ENCODE measurements at regions not wholly inside any gene's neighbourhood (a gene's known extent, or its start where the extent isn't known, plus 50 kb on each side); places are given as distances from the start of the nearest gene placed in this dataset.

DNA sequence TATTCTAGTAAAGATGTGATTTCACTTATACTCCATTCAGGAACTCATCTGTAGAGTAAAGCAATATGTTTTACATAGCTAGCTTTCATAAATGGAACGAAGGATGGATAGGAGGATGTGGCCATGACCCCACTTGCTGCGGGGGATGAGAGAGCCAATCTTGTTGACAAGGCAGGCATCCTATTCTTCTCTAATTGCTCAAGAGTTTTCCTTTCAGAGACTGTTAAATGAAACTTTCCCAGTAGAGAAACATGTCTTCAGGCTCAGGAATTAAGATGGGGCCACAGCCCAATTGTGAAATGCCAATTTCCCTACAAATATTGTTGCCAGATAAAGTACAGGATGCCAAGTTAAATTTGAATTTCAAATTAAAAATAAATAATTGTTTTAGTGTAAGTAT lies 196.2 kb upstream of the TUT7 start:
- TF ChIP-seq, protein P1, sequence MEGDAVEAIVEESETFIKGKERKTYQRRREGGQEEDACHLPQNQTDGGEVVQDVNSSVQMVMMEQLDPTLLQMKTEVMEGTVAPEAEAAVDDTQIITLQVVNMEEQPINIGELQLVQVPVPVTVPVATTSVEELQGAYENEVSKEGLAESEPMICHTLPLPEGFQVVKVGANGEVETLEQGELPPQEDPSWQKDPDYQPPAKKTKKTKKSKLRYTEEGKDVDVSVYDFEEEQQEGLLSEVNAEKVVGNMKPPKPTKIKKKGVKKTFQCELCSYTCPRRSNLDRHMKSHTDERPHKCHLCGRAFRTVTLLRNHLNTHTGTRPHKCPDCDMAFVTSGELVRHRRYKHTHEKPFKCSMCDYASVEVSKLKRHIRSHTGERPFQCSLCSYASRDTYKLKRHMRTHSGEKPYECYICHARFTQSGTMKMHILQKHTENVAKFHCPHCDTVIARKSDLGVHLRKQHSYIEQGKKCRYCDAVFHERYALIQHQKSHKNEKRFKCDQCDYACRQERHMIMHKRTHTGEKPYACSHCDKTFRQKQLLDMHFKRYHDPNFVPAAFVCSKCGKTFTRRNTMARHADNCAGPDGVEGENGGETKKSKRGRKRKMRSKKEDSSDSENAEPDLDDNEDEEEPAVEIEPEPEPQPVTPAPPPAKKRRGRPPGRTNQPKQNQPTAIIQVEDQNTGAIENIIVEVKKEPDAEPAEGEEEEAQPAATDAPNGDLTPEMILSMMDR (IDR thresholded peaks at IDR 0.05): no peak
- no peak for TF ChIP-seq POLR2A (IDR thresholded peaks at IDR 0.05)
